Stimulated activated CD4-positive, alpha-beta T cell treated with anti-CD3 and anti-CD28 coated beads, Interleukin-2, amount 100 ng/mL, for 24 hours (primary cell): ENCODE measurements at regions not wholly inside any gene's neighbourhood (a gene's known extent, or its start where the extent isn't known, plus 50 kb on each side); places are given as distances from the start of the nearest gene placed in this dataset.

Source experiments
- DNase-seq, 2 donors: peaks; one replicate each; pipeline ENCODE4 v3.0.0-alpha.2; 2020

DNA sequence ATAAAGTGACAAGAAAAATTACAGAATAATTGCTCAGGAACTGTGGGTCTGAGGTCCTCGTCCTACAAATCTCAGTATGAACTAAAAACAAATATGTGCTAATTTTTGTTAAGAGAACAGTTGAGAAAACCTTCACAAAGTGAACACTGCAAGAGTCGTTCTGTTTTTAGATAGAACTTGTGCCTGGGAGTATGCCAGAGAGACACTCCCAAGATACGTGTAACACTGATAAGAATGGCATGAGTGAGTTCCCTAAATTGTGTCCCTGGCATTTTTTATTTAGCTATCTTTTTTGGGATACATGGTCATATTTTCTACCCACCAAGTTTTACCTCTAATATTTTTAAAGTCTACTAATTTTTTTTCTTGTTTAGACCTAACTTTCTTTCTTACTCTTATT is 860.0 kb upstream of the NR2F2 start:
- DNase-seq = no peak

DNA sequence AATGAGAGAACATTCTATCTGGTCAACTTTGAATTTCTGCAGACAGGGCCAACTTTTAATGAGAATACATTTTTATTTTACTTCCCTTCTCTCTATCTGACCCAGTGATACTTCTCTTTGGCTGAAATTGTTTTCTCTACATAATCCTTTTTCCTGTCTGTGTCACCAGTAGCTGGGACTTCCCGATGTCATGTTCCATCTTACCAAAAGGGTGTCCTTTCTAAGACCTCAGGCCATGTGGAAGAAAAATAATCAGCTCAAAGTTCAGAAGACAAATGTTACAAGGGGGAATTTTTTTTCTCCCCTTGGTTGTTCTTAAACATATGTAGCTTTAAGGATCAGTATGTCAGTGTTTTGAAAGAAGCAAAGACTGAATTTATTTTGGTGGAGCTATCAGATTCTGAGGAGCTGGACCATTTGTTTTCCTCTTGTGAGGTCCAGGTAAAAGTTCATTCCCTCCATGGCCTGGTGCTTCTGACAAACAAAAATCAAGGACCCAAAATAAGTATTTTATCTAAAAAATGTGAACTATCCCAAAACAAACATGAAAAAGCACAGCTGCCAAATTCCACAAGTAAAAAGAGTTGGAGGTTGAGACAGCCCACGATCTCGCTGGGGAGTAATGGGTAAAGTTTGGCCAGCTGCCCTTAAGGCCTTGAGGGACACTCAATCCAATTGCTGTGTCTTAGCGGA is 859.4 kb upstream of the NR2F2 start:
- DNase-seq = no peak

DNA sequence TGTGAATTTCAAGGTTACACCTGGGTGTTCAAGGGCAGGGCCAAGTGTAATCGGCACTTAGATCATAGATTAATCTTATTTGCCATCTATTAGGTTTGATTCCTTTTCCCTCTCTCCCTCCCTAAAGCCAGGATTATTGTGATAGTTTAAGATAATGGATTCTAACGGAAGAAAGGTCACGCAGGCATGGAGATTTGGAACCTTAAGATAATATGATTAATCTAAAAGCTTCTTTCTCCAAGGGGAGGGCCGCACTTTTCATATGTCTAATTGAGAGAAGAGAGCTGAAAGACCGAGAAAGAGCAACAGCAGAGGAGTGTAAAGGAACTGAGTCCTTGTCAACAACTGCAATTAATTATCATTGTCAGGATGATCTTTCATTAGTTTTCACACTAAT is 858.8 kb upstream of the NR2F2 start:
- DNase-seq = no peak

DNA sequence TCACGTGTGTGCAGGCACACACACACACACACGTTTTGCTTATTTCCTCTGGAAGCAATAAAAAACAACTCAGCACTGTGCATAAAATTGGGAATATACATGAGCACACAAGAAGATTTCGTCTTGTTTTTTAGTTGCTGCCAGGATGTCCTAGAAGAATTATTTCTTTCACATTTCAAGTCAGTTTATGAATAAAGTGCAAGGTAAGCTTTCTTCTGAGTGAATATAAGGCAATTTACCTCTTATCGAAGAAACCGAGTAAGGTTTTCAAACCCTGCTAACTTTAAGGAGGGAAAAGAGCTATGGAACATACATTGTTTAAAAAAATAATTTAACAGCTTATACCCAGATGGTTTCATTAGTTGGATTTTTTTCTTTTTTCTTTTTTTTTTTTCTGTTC is 855.4 kb upstream of the NR2F2 start:
- no peak for DNase-seq

DNA sequence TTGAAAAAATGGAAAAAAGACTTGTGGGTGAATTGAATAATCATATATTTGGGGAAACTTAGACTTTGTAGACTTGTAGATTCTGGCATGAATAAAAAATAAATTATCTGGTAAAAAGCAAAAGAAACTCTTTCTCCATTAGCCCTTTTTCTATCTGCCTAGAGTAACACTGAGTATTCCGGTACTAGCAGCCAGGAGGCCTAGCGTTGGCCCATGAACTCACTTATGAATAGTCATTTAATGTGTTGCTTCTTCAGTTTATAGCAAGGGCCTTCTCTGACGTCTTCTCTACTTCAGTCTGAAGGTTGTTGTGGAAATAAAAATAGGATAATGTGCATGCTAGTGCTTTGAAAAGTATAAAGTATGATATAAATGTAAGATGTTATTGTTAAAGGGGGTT is 851.2 kb upstream of the NR2F2 start:
- no peak for DNase-seq

DNA sequence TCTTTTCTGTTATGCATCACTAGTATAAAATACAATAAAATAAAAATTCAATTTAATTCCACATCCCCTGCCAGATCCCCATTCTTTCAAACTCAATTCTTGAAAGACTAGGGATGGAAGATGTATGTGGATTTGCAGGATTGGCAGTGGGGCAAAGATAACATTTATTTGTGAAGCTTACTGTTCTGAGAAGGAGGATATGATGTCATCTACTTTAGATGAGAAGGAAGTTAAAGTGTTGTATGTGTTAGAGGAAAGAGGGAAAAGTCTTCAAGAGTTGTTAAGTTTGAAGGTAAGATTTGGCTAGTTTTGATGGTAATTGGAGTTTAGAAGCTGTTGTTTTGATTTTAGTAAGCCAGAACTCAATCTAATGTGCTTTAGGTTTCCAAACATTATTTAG is 845.1 kb upstream of the NR2F2 start:
- DNase-seq = no peak

DNA sequence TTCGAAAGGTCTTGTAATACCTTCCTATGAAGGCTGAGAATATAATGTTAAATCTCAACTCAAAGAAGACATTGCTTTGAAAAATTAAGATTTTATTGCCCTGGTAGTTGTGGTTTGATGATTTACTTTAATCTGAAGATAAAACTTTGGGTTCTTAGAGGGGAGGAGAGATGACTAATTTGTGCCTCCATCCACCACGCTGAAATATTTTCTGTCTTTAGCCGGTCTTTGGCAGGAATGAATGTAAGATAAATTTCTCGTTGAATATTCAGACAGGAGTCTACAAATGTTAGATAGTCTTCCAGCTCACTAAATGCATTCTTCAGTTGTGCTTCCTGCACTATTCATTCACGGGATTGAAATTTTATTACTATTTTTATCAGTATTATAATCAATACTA is 844.3 kb upstream of the NR2F2 start:
- no peak for DNase-seq

DNA sequence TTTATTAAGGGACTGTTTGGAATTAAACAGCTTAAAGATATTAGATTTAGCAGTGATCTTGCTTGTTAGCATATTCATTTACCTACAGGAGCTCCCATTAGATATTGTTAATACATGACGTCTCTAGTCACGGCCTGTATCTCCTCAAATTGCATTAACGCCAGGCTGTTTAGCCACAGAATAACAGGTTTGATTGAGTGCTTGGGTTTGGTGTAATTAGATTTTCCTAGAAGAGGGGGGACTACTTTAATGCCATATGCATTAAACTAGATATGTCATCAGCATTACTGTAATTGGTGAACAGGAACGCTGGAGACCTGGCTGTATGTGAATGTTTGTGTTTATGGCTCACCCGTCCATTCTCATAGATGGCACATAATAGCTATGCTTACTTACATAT is 841.4 kb upstream of the NR2F2 start:
- DNase-seq = no peak

DNA sequence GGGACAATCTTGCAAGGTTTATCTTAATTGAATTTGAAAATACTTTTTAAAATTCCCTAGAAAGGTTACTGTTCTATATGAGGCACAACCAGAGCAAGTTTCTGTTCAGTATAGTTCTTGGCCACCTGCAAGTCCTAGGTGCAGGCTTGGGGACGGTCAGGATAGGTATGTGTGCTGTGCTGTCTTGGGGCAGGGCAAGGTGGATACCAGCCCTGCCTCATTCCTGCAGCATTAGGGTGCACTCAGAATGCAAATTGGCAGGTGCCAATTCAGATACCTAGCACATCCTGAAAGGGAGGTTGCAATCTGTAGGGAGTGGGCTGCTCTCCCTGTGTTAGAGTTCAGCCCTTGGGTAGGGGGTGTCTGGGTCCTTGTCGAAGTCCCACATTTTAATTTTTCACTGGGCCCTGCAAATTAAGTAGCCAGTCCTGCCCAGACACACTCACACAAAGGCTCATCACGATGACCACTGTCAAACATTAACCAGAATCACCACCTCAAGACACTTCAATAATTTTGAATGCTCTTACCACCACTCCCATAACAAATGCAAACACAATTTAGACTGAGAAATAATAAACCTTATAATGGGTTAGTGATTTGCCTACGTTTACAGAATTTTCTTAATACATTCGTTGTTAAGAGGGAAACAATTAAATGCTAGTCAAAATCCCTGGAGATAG is 838.0 kb upstream of the NR2F2 start:
- no peak for DNase-seq

DNA sequence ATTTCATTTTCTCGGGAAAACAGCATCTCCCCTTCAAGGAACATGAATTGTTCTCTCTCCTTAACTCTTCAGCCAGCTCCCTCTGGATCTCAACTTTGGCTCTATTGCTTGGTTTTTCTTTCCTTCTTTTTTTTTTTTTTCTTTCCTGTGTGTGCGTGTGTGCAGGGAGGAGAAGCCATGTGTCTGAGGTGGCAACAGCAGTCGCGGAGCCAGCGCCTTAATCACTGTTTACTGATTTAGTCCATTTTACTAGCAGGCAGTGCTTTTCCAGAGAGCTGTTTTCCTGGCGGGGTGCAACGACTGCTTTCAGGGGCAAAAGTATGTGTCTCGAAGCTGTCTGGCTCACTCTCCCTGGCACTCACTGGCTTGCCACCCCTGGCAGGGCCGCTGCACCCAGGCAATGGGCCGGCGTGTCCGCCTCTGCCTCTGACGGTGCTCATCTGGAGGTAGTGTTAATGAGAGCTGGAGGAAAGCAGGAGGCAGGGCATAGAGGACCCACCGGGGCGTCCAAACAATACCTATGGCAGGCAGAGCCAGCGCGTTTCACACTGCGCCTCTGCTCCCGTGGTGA is 835.4 kb upstream of the NR2F2 start:
- DNase-seq = no peak

DNA sequence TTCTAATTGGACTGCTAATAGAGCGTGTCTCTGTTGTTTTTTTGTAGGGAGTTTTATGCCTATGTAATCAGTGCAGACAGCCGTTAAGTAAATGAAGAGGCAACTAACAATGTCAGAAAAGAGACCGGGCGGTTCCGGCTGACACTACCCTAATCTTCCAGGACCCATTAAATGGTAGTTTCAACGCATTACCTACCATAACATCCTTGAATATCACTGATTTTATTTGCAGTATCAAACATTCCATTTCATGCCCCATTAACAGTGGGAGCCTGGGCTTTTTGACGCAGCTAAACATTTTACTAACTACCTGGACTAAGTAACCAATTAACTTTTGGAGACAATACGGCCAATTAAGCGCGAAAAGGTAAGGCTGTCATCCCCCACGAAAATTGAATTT is 832.9 kb upstream of the NR2F2 start:
- DNase-seq = no peak

DNA sequence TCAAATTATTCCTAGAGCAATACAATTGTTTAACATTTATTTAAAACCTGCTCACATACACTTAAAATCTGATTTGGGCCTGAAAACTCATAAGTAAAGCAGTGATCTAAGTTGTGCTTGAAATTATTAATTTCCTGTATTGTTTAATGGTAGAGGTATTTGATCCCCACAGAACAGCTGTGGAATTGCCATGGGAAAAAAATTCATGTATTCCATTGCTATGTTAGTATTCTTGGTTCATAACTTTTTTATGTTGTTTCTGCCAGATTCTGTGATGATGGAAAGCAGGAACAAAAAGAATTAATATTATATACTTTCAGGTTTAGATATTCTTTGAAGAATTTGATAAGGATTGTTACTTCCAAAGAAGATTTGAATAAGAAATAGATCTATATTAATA is 831.5 kb upstream of the NR2F2 start:
- no peak for DNase-seq

DNA sequence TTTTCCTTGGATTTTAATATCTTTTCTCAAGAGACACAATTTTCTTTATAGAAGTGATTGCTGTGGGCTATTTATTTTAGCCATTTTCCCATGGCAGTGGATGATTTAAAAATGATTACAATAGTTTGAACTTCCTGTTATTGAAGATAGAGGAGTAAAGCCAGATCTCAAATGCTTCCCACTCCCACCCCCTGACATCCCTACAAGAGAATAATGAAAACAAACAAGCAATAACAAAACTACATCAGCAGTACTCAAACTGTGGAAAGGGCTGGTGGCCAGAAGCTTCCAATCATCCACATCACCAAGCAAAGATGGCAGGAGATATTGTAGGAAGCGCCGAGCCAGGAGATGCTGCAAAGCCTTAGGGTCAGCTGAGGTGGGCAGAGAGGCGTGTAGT is 831.1 kb upstream of the NR2F2 start:
- DNase-seq = no peak

DNA sequence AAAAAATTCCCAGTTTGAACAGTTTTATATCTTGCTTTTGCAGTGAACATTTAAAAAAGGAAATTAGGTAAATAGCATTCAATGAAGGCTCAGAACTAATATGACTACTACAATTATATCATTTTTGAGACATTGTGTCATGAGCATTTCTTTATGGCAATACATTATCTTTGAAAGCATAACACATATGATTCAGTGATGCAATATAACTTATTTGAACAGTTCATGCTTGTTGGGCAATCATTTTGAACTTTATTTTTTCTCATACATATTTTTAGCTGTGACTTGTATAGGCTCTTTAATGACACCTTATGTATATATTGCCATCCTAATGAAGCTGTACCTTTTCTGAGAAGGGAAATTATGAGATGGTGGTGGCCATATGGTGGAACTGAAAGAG is 828.6 kb upstream of the NR2F2 start:
- DNase-seq = no peak

DNA sequence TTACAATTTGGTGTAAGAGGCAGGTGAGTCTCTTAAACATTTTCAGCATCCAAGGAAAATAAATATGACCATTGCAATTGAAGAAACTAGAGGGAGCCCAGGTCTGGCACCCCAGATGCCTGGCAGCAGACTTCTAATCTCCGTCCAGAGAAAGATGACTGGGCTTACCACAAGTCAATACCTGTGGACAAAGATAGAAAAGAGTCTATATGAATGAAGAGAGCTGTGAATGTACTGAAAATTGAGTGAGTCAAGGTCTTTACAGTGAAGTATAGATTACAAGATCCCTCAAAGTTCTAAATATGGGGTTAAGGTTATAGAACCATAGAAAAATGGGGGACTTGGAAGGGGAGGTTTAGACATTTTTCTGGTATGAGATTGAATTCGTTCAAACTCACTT is 827.4 kb upstream of the NR2F2 start:
- DNase-seq = no peak

DNA sequence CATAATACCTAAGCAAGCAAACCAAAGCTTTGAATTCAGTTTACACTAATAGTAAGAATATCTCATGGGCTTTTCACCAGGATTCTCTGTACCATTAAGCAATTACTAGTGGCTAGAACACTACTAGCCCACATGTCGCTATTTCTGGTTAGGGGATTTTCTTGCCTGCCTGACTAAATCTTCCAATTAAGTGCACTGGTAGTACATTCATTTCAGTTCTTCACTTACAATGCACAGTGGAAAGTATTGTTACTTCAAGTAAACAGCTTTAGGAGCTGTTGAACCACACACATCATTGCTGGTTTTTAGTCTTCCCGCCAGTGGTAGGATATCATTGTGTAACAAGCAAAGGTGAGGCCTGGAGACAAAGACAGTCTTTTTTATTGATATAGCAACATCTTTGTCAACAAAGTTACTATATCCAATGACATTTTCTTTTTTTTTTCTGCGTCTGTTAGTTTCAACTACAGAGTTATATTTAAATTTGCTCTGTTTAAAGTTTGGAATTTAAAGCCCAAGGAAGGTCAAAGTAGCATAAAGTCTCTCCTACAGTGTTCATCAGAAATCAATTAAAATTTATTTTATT is 826.8 kb upstream of the NR2F2 start:
- no peak for DNase-seq

DNA sequence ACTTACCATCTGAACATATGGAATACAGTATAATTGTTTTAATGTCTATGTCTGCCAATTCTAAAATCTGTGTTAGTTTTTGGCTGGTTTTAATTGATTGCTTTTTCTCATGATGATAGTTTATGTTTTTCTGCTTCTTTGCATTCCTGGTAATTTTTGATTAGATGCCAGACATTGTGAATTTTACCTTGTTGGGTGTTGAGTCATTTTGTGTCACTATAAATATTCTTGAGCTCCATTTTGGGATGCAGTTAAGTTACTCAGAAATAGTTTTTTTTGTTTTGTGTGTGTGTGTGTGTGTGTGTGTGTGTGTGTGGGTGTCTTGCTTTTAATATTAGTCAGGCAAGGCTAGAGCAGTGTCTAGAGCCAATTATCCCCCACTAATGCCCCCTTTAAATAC is 818.8 kb upstream of the NR2F2 start:
- no peak for DNase-seq

DNA sequence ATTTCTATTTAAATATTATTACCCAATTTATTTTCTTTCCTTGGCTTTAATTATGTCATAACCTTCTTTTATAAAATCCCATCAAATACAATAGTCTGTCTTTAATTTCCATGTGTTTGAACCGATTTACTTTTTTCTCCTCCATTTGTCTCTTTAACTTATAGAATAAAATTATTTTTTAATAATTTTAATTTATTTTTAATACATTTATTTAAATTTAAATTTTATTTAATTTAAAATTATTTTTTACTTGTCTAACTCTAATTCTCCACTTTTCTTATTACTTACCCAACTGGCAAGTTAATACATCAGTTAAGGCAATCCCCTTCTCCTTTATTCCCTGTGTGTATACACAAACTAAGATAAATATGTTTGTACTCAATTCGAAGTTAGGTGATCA is 817.6 kb upstream of the NR2F2 start:
- no peak for DNase-seq

DNA sequence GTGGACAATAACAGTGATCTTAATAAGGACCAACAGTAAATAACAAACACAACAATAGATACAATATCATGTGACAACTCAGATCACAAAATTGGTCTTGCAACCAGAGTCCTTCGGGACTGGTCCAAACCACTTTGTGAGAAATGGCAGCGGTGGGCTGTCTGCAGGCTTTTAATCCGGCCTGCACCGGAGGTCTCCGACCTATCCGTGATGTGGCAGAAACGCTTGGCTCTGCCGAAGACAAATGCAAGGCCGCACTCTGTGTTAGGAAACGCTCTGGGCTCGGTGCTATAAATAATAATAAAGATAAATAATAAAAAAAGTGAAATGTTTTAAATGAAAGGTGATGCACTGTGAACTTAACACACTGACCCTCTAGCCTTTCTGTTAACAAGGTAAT is 810.6 kb upstream of the NR2F2 start:
- no peak for DNase-seq

DNA sequence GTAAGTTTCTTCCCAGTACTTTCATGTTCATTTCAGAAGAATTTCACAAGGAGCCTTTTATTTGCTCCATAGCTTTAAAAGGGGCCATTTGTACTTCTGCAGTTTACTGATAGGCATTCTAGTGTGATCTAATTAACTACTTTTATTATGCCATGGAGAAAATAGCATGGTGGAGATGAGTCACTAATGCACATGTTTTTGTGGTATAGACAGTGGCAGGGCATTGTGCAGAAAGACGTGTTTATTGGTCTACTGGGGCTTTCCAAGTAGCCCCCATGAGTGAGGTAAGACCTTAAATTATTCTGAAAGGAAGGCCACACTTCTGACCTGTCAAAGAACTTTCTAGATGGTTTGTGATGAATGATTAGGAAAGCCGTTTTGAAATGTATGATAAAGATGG is 810.0 kb upstream of the NR2F2 start:
- no peak for DNase-seq

DNA sequence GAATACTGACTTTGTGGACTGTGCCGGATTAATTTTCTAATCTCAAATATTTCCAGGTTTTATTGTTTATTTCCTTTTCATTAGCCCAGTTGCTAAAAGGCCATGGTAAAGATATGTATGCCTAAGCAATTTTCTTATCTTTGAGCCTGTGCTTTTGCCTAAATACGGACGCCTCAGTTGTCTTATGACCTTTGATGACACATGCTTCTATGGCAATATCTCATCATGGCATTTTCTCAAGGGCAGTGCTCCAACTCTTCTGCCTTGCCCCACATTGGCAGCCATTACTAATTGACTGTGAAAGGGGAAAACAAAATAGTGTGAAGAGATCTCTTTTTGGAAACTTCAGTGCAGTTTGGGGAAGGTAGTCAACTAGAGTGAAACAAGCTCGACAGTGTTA is 809.6 kb upstream of the NR2F2 start:
- no peak for DNase-seq

DNA sequence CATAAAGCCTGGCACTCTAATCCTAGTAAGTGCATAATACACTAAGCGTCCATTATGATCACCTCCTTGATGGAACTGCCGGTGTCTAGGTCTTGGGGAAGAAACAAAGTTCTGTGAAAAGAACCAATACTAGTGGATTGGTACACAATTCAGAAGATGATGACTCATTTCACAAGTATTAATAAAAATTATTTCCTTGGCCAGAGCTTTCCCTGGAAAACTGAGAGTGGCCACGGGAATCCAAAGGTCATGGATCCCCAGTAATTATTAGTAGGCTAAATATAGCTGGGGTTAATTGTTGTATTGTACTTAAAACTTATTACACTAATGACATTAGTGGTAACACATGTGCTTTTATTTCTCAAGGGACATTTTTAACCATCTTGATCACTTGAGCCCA is 808.0 kb upstream of the NR2F2 start:
- no peak for DNase-seq

DNA sequence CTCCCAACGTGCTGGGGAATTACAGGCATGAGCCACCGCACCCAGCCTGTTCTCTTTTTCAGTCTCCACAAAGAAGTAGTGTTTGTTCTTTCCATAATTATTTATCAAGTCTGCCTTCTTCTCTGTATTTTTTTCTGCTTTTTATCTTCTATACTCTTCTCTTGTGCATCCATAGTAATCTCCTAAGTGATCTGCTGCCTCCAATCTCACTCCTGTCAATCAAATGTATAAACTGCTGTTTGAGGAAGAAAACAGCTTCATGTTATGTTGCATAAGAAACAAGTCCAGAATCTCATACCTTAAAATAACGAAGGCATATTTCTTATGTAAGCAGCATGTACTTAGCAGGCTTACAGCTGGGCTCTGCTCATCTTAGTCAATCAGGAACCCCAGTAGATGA is 801.6 kb upstream of the NR2F2 start:
- no peak for DNase-seq

DNA sequence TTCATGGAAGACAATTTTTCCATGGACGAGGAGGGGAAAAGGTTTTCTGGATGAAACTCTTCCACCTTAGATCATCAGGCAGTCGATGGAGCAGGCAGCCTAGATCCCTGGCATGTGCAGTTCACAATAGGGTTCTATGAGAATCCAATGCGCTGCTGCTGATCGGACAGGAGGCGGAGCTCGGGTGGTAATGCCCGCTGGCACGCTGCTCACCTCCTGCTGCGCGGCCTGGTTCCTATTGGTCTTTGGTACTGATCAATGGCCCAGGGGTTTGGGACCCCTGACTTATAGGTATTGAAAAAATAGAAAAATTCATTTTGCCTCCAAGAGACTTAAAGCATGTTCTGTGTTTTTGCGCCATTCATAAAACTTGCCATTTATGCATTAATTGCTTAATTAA is 793.9 kb upstream of the NR2F2 start:
- no peak for DNase-seq

DNA sequence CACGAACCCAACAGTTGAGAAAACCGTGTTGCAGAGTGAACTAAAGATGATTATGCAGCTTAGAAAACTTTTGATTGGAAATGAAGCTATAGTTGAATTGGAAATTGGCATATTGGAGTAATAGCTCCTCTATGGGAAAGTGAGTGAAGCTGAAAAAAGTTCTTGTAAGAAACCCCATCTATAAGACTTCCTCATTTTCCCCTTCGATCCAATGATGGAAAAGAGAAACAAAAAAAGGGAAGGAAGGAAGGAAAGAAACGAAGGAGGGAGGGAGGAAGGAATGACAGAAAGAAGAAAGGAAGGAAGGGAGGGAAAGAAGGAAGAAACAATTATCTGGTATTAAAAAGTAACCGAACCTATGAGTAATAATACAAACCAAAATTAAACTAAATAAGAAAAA is 791.8 kb upstream of the NR2F2 start:
- DNase-seq = no peak
